ENCODE measurements at regions not wholly inside any gene's neighbourhood (a gene's known extent, or its start where the extent isn't known, plus 50 kb on each side); places are given as distances from the start of the nearest gene placed in this dataset.

DNA sequence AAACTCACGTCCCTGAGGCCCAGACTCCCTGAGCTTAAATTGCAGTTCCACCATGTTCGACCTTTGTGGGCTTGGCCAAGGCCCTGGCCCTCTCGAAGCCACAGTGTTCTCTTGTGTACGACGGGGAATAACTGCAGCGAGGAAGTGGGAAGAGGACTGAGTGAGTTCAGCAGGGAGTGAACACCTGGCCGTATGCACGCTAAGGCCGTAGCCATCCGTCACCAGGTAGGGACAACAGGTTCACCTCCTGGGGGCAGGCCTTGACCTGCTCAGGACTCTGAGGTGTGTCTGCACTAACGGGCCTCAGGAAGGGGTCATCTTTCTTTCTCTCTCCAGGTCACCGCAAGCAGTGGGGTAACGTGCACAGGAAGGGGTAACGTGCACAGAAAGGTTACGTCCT lies 67.2 kb upstream of the CTBP2 start:
- Histone ChIP-seq H3K14ac (ENCODE audit: low read length) (no peak overlapping the region), H2BK12ac (ENCODE audit: low read length) (no peak overlapping the region), H3K27me3 (ENCODE audit: insufficient read depth, low read length) (no peaks in the 10 kb centered on the region), H3K18ac (ENCODE audit: low read length) (no peak overlapping the region), H3K9ac (ENCODE audit: low read length) (no peak overlapping the region), H3K23ac (ENCODE audit: low read length) (no peak overlapping the region), H4K91ac (ENCODE audit: low read depth, low read length) (no peak overlapping the region), H2BK120ac (ENCODE audit: insufficient read depth, low read length, poor library complexity) (no peak overlapping the region), H4K8ac (ENCODE audit: low read depth, low read length) (no peak overlapping the region), H2AK5ac (ENCODE audit: low read length) (no peak overlapping the region), H3K36me3 (ENCODE audit: control insufficient read depth in 1 of 2, insufficient read depth in 2 of 2, low read length in 2 of 2) (no peaks in the 10 kb centered on the region), H3K79me1 (ENCODE audit: low read length) (peaks cover 5% of the 10 kb centered on the region), H3K4me2 (ENCODE audit: low read length) (no peak overlapping the region), H2AFZ (ENCODE audit: insufficient read depth, low read length, poor library complexity) (no peak overlapping the region), H4K12ac (ENCODE audit: low read depth, low read length) (no peak overlapping the region), H3K27ac (ENCODE audit: low read depth, low read length) (no peak overlapping the region), H3K9me3 (ENCODE audit: insufficient read depth, low read depth, low read length) (no peaks in the 10 kb centered on the region), H3K4ac (ENCODE audit: low read depth, low read length) (no peak overlapping the region), H3K4me3 (ENCODE audit: low read depth, low read length) (no peak overlapping the region), H3K79me2 (ENCODE audit: control insufficient read depth, insufficient read depth, low read length, poor library complexity) (no peaks in the 10 kb centered on the region), H3K4me1 (ENCODE audit: control insufficient read depth in 1 of 2, insufficient read depth in 2 of 2, low read length in 2 of 2) (peaks cover 9 to 18% of the 10 kb centered on the region in 2 experiments), H2BK5ac (ENCODE audit: low read depth, low read length, poor library complexity) (no peak overlapping the region)
- no peak for DNase-seq
- no CpG with 5 or more reads among the region's 15 CpGs for WGBS (ENCODE audit: extremely low coverage, insufficient coverage, insufficient read length)

DNA sequence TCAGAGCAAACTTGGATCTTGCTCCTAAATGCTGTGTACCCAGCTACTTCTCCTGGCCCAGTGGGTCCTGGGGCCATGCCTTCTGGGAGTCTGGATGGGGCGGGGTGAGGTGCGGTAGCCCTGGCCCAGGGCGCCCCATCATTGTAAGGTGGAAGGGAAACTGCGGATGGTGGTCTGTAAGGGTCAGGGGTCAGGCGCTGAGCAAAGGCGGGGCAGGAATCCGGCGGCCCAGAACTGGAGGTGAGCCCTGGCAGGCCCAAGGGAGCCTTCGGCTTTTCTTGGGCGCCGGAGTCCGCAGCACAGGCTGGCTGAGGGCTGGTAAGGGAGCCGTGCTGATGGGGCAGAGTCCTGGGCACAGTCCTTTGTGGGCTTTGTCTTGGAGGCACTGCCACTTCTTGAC lies 66.5 kb upstream of the CTBP2 start:
- Histone ChIP-seq H3K4ac (ENCODE audit: low read depth, low read length) (no peak overlapping the region), H2BK5ac (ENCODE audit: low read depth, low read length, poor library complexity) (no peak overlapping the region), H2AFZ (ENCODE audit: insufficient read depth, low read length, poor library complexity) (no peak overlapping the region), H2AK5ac (ENCODE audit: low read length) (no peak overlapping the region), H3K18ac (ENCODE audit: low read length) (no peak overlapping the region), H3K27ac (ENCODE audit: low read depth, low read length) (no peak overlapping the region), H4K91ac (ENCODE audit: low read depth, low read length) (no peak overlapping the region), H3K4me1 (ENCODE audit: control insufficient read depth in 1 of 2, insufficient read depth in 2 of 2, low read length in 2 of 2) (peaks cover 12 to 17% of the 10 kb centered on the region in 2 experiments), H4K8ac (ENCODE audit: low read depth, low read length) (no peak overlapping the region), H3K4me3 (ENCODE audit: low read depth, low read length) (no peak overlapping the region), H3K79me1 (ENCODE audit: low read length) (peaks cover 4% of the 10 kb centered on the region), H3K27me3 (ENCODE audit: insufficient read depth, low read length) (no peaks in the 10 kb centered on the region), H3K79me2 (ENCODE audit: control insufficient read depth, insufficient read depth, low read length, poor library complexity) (no peaks in the 10 kb centered on the region), H4K12ac (ENCODE audit: low read depth, low read length) (no peak overlapping the region), H2BK12ac (ENCODE audit: low read length) (no peak overlapping the region), H3K23ac (ENCODE audit: low read length) (no peak overlapping the region), H3K9me3 (ENCODE audit: insufficient read depth, low read depth, low read length) (no peaks in the 10 kb centered on the region), H3K14ac (ENCODE audit: low read length) (no peak overlapping the region), H3K4me2 (ENCODE audit: low read length) (no peak overlapping the region), H2BK120ac (ENCODE audit: insufficient read depth, low read length, poor library complexity) (no peak overlapping the region), H3K9ac (ENCODE audit: low read length) (no peak overlapping the region), H3K36me3 (ENCODE audit: control insufficient read depth in 1 of 2, insufficient read depth in 2 of 2, low read length in 2 of 2) (no peaks in the 10 kb centered on the region)
- no peak for DNase-seq
- WGBS (ENCODE audit: extremely low coverage, insufficient coverage, insufficient read length): no CpG with 5 or more reads among the region's 13 CpGs

DNA sequence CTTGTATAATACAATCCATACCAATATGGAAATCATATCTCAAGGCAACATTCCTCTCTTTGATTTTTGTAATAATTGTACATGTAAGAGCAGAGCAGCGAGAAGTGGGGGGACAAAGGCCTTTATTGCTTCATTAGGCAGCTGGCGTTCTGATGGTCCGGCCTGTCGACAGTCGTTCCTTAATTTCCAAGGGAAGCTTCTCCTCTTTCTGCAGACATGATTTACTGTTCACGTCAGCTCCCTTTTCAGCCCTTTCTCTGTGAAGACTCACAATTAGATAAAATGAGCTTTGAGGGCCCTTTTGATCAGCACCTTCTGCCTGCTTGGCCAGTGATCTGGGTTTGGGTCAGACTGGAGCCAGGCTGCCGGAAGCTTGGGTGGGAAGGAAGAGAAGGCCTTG lies 65.6 kb upstream of the CTBP2 start:
- no peak overlapping the region for H3K27ac ChIP-seq (ENCODE audit: low read depth, low read length)
- no peak overlapping the region for H4K8ac ChIP-seq (ENCODE audit: low read depth, low read length)
- H3K4me2 ChIP-seq (ENCODE audit: low read length): no peak overlapping the region
- H4K12ac ChIP-seq (ENCODE audit: low read depth, low read length): no peak overlapping the region
- H3K14ac ChIP-seq (ENCODE audit: low read length): no peak overlapping the region
- no peak overlapping the region for H2AFZ ChIP-seq (ENCODE audit: insufficient read depth, low read length, poor library complexity)
- H3K9me3 ChIP-seq (ENCODE audit: insufficient read depth, low read depth, low read length): no peaks in the 10 kb centered on the region
- no peak for DNase-seq
- H3K9ac ChIP-seq (ENCODE audit: low read length): no peak overlapping the region
- H3K4me1 ChIP-seq (ENCODE audit: control insufficient read depth in 1 of 2, insufficient read depth in 2 of 2, low read length in 2 of 2): peaks cover 8 to 10% of the 10 kb centered on the region in 2 experiments
- H2AK5ac ChIP-seq (ENCODE audit: low read length): no peak overlapping the region
- WGBS (ENCODE audit: extremely low coverage, insufficient coverage, insufficient read length): no CpG with 5 or more reads among the region's 7 CpGs
- no peak overlapping the region for H3K18ac ChIP-seq (ENCODE audit: low read length)
- H3K79me1 ChIP-seq (ENCODE audit: low read length): peaks cover under 1% of the 10 kb centered on the region
- H2BK120ac ChIP-seq (ENCODE audit: insufficient read depth, low read length, poor library complexity): no peak overlapping the region
- H2BK5ac ChIP-seq (ENCODE audit: low read depth, low read length, poor library complexity): no peak overlapping the region
- H3K23ac ChIP-seq (ENCODE audit: low read length): no peak overlapping the region
- H2BK12ac ChIP-seq (ENCODE audit: low read length): no peak overlapping the region
- H4K91ac ChIP-seq (ENCODE audit: low read depth, low read length): no peak overlapping the region
- H3K4me3 ChIP-seq (ENCODE audit: low read depth, low read length): no peak overlapping the region
- H3K27me3 ChIP-seq (ENCODE audit: insufficient read depth, low read length): no peaks in the 10 kb centered on the region
- H3K36me3 ChIP-seq (ENCODE audit: control insufficient read depth in 1 of 2, insufficient read depth in 2 of 2, low read length in 2 of 2): no peaks in the 10 kb centered on the region
- H3K79me2 ChIP-seq (ENCODE audit: control insufficient read depth, insufficient read depth, low read length, poor library complexity): no peaks in the 10 kb centered on the region
- H3K4ac ChIP-seq (ENCODE audit: low read depth, low read length): no peak overlapping the region

DNA sequence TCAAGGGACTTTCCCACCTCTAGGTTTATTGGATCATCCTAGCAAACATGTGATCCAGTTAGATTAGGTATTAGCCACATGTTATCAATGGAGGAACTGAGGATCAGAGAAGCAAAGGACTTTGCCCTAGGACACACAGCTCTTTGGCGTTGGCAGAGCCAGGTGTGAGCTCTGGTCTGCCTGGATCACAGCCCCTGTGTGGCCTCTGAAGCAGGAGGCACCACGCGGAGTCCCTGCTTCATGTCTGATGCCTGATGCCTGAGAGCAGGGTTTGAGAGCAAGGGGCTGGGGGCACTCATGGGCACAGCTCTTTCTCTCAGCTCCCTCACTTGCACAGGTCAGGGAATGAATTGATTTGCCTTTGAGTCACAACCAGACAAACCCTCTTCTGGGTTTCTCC lies 64.7 kb upstream of the CTBP2 start:
- no peak for DNase-seq

More for the DNA sequence above, 64.7 kb upstream of the CTBP2 start:
- H3K27me3 ChIP-seq (ENCODE audit: insufficient read depth, low read length): no peaks in the 10 kb centered on the region
- H2BK12ac ChIP-seq (ENCODE audit: low read length): no peak overlapping the region
- no peak overlapping the region for H3K4me3 ChIP-seq (ENCODE audit: low read depth, low read length)
- H2AFZ ChIP-seq (ENCODE audit: insufficient read depth, low read length, poor library complexity): no peak overlapping the region
- H2AK5ac ChIP-seq (ENCODE audit: low read length): no peak overlapping the region
- H3K4me1 ChIP-seq (ENCODE audit: control insufficient read depth in 1 of 2, insufficient read depth in 2 of 2, low read length in 2 of 2): peaks cover 6 to 7% of the 10 kb centered on the region in 2 experiments
- H3K4ac ChIP-seq (ENCODE audit: low read depth, low read length): no peak overlapping the region
- H2BK120ac ChIP-seq (ENCODE audit: insufficient read depth, low read length, poor library complexity): no peak overlapping the region
- H3K27ac ChIP-seq (ENCODE audit: low read depth, low read length): no peak overlapping the region
- no peaks in the 10 kb centered on the region for H3K79me1 ChIP-seq (ENCODE audit: low read length)
- no peak overlapping the region for H3K14ac ChIP-seq (ENCODE audit: low read length)
- no peak overlapping the region for H2BK5ac ChIP-seq (ENCODE audit: low read depth, low read length, poor library complexity)
- H4K12ac ChIP-seq (ENCODE audit: low read depth, low read length): no peak overlapping the region
- H3K79me2 ChIP-seq (ENCODE audit: control insufficient read depth, insufficient read depth, low read length, poor library complexity): no peaks in the 10 kb centered on the region
- H3K36me3 ChIP-seq (ENCODE audit: control insufficient read depth in 1 of 2, insufficient read depth in 2 of 2, low read length in 2 of 2): no peaks in the 10 kb centered on the region
- no peak overlapping the region for H3K23ac ChIP-seq (ENCODE audit: low read length)
- H3K9ac ChIP-seq (ENCODE audit: low read length): no peak overlapping the region
- no CpG with 5 or more reads among the region's 3 CpGs for WGBS (ENCODE audit: extremely low coverage, insufficient coverage, insufficient read length)
- no peak overlapping the region for H4K91ac ChIP-seq (ENCODE audit: low read depth, low read length)
- no peak overlapping the region for H4K8ac ChIP-seq (ENCODE audit: low read depth, low read length)
- H3K18ac ChIP-seq (ENCODE audit: low read length): no peak overlapping the region
- no peak overlapping the region for H3K4me2 ChIP-seq (ENCODE audit: low read length)
- H3K9me3 ChIP-seq (ENCODE audit: insufficient read depth, low read depth, low read length): no peaks in the 10 kb centered on the region
